Fibroblast of lung (primary cell): ENCODE measurements at regions not wholly inside any gene's neighbourhood (a gene's known extent, or its start where the extent isn't known, plus 50 kb on each side); places are given as distances from the start of the nearest gene placed in this dataset.

Experiments
- DNase-seq, 2 donors: peaks; one replicate each; pipeline versions ENCODE4 v3.0.0 to v3.0.0-alpha.2; 2010; ENCODE audit warnings: low read depth in 2 of 2
- H2AFZ ChIP-seq: 2 replicates; pipeline ENCODE4 v1.5.1; 2012; ENCODE audit warnings: low read length, control low read depth, inconsistent platforms
- H3K27ac ChIP-seq: 2 replicates; pipeline ENCODE4 v1.5.1; 2011; ENCODE audit warnings: low read length, control low read depth; ENCODE audit not compliant: insufficient read depth
- H3K27me3 ChIP-seq: 2 replicates; pipeline ENCODE4 v1.5.1; 2011; ENCODE audit warnings: mild to moderate bottlenecking, low read length; ENCODE audit not compliant: control insufficient read depth, insufficient read depth
- H3K36me3 ChIP-seq: 2 replicates; pipeline ENCODE4 v1.5.1; 2011; ENCODE audit warnings: low read length; ENCODE audit not compliant: control insufficient read depth, insufficient read depth
- H3K4me1 ChIP-seq: 2 replicates; pipeline ENCODE4 v1.5.1; 2011; ENCODE audit warnings: low read length; ENCODE audit not compliant: control insufficient read depth, insufficient read depth; ENCODE audit errors: extremely low read depth
- H3K4me2 ChIP-seq: 2 replicates; pipeline ENCODE4 v1.5.1; 2011; ENCODE audit warnings: low read length, control low read depth; ENCODE audit not compliant: insufficient read depth; ENCODE audit errors: extremely low read depth
- H3K4me3 ChIP-seq, 4 experiments: fragments of 200-600 bp in 1 of 4; sonication (generic) in 1 of 4; replicated peaks in 1 of 4; 2 replicates each; pipeline ENCODE4 v1.5.1; 2011 to 2016; ENCODE audit warnings: low read length in 4 of 4, low read depth in 3 of 4, mild to moderate bottlenecking in 3 of 4, control low read depth in 2 of 4, inconsistent platforms in 1 of 4, mixed read lengths in 1 of 4; ENCODE audit not compliant: insufficient read depth in 1 of 4; ENCODE audit errors: control extremely low read depth in 1 of 4
- H3K79me2 ChIP-seq: 2 replicates; pipeline ENCODE4 v1.5.1; 2012; ENCODE audit warnings: mild to moderate bottlenecking, low read length, inconsistent platforms; ENCODE audit not compliant: control insufficient read depth, insufficient read depth
- H3K9ac ChIP-seq: 2 replicates; pipeline ENCODE4 v1.5.1; 2011; ENCODE audit warnings: mild to moderate bottlenecking, low read length, control low read depth; ENCODE audit not compliant: insufficient read depth
- H3K9me3 ChIP-seq: 2 replicates; pipeline ENCODE4 v1.5.1; 2012; ENCODE audit warnings: low read depth, low read length; ENCODE audit not compliant: control insufficient read depth, insufficient read depth
- H4K20me1 ChIP-seq: 2 replicates; pipeline ENCODE4 v1.5.1; 2011; ENCODE audit warnings: low read length; ENCODE audit not compliant: control insufficient read depth, insufficient read depth; ENCODE audit errors: extremely low read depth
- EZH2 ChIP-seq: IDR thresholded peaks from 2 replicates; pipeline ENCODE4 v1.5.1; 2012; ENCODE audit warnings: low read length, control low read depth, mild to moderate bottlenecking; ENCODE audit errors: missing control alignments
- TF ChIP-seq, protein P1 (sequence below), 2 donors: IDR thresholded peaks in 1 of 2; conservative IDR thresholded peaks in 1 of 2; 1 replicate in 1 of 2; 2 replicates in 1 of 2; pipeline ENCODE4 v1.5.1; 2011 to 2012; ENCODE audit warnings: low read length in 2 of 2, control low read depth in 1 of 2, inconsistent platforms in 1 of 2, low read depth in 1 of 2, mild to moderate bottlenecking in 1 of 2

- H3K36me3 ChIP-seq = no peaks in the 10 kb centered on the region
- no peak for DNase-seq
- no peaks in the 10 kb centered on the region for H3K27me3 ChIP-seq
- no peaks in the 10 kb centered on the region for H3K4me1 ChIP-seq
- H4K20me1 ChIP-seq = no peaks in the 10 kb centered on the region
- no peak overlapping the region for H3K27ac ChIP-seq
- H2AFZ ChIP-seq = no peak overlapping the region
- H3K4me2 ChIP-seq = no peak overlapping the region
- no peaks in the 10 kb centered on the region for H3K79me2 ChIP-seq
- no peak overlapping the region for H3K9ac ChIP-seq
- TF ChIP-seq EZH2 = no peak
- TF ChIP-seq, protein P1, sequence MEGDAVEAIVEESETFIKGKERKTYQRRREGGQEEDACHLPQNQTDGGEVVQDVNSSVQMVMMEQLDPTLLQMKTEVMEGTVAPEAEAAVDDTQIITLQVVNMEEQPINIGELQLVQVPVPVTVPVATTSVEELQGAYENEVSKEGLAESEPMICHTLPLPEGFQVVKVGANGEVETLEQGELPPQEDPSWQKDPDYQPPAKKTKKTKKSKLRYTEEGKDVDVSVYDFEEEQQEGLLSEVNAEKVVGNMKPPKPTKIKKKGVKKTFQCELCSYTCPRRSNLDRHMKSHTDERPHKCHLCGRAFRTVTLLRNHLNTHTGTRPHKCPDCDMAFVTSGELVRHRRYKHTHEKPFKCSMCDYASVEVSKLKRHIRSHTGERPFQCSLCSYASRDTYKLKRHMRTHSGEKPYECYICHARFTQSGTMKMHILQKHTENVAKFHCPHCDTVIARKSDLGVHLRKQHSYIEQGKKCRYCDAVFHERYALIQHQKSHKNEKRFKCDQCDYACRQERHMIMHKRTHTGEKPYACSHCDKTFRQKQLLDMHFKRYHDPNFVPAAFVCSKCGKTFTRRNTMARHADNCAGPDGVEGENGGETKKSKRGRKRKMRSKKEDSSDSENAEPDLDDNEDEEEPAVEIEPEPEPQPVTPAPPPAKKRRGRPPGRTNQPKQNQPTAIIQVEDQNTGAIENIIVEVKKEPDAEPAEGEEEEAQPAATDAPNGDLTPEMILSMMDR (conservative IDR thresholded peaks at IDR 0.05 in 1 of 2, IDR thresholded peaks at IDR 0.05 in 1 of 2; ENCODE audit: low read depth in 1 of 2, low read length in 2 of 2) = no peak
- no peak overlapping the region for H3K4me3 ChIP-seq
- no peaks in the 10 kb centered on the region for H3K9me3 ChIP-seq
Measured at GRCh38 chr1:193727850-193728249, 541.4 kb upstream of the B3GALT2 start.

DNA sequence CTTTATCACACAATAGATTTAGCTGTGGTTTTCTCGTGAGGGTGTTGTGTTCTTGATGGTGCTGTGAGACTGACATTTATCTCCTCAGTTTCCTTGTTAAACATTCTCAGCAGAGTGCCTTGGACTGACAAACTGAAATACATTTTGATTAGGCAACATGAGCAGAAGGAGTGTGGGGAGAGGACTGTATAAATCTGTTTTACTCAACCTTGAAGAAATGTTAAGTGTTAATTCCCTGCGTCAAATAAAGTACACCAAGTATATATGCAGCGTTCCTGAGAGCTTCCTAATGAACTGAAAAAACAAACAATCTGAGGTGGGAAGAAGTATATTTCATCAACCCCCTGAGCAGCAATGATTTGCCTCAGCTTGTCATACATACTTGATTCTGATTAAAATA lies 540.3 kb upstream of the B3GALT2 start:
- H2AFZ ChIP-seq = no peak overlapping the region
- H3K4me2 ChIP-seq = no peak overlapping the region
- H3K27ac ChIP-seq = no peak overlapping the region
- no peaks in the 10 kb centered on the region for H3K9me3 ChIP-seq
- H3K27me3 ChIP-seq = no peaks in the 10 kb centered on the region
- no peak overlapping the region for H3K9ac ChIP-seq
- TF ChIP-seq, protein P1 (conservative IDR thresholded peaks at IDR 0.05 in 1 of 2, IDR thresholded peaks at IDR 0.05 in 1 of 2; ENCODE audit: low read depth in 1 of 2, low read length in 2 of 2) = no peak
- no peak for TF ChIP-seq EZH2
- H4K20me1 ChIP-seq = no peaks in the 10 kb centered on the region
- H3K79me2 ChIP-seq = no peaks in the 10 kb centered on the region
- H3K4me1 ChIP-seq = no peaks in the 10 kb centered on the region
- no peaks in the 10 kb centered on the region for H3K36me3 ChIP-seq
- DNase-seq = no peak
- H3K4me3 ChIP-seq = no peak overlapping the region

- H3K27ac ChIP-seq = no peak overlapping the region
- H2AFZ ChIP-seq = no peak overlapping the region
- no peak for DNase-seq
- no peaks in the 10 kb centered on the region for H4K20me1 ChIP-seq
- H3K4me1 ChIP-seq = no peaks in the 10 kb centered on the region
- H3K36me3 ChIP-seq = no peaks in the 10 kb centered on the region
- no peak overlapping the region for H3K9ac ChIP-seq
- H3K4me2 ChIP-seq = no peak overlapping the region
- no peaks in the 10 kb centered on the region for H3K9me3 ChIP-seq
- no peak overlapping the region for H3K4me3 ChIP-seq
- H3K27me3 ChIP-seq = no peaks in the 10 kb centered on the region
- no peaks in the 10 kb centered on the region for H3K79me2 ChIP-seq
- TF ChIP-seq EZH2 = no peak
- TF ChIP-seq, protein P1 (conservative IDR thresholded peaks at IDR 0.05 in 1 of 2, IDR thresholded peaks at IDR 0.05 in 1 of 2; ENCODE audit: low read depth in 1 of 2, low read length in 2 of 2) = no peak
Measured at GRCh38 chr1:193712392-193712791, 526.0 kb upstream of the B3GALT2 start.
